Occipital lobe (tissue), 1 donor: ENCODE measurements at regions not wholly inside any gene's neighbourhood (a gene's known extent, or its start where the extent isn't known, plus 50 kb on each side); places are given as distances from the start of the nearest gene placed in this dataset.
A peak's percentile ranks its signal among the peaks of the same experiment; 100 is the strongest.
"Not testable (repeated sequence)": the region's sequence is repeated elsewhere in the genome, so short reads cannot be mapped to it uniquely, and the experiment has no call there.

Experiments used
- DNase-seq: peaks from one replicate; lab custom pipeline; 2025; lab: John Stamatoyannopoulos, UW

DNA sequence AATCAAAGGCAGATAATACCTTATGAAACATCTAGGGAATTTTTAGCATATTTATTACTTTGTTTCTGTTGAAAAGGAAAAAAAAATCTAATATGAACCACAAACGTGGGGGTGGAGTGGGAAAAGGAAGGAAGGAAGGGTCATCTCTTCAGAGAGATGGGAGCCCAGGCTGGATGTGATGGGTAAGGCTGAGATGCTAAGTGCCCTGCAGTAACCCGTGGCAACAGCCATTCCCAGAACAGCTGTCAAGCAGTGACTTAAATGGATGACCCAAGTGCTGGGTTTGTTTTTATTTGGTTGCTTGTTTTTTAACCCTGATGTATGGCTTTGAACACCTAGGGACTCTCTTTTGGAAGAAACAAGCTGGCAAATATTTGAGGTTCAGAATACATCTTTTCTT, 50.7 kb upstream of the KLF7 start:
- no peak for DNase-seq

DNA sequence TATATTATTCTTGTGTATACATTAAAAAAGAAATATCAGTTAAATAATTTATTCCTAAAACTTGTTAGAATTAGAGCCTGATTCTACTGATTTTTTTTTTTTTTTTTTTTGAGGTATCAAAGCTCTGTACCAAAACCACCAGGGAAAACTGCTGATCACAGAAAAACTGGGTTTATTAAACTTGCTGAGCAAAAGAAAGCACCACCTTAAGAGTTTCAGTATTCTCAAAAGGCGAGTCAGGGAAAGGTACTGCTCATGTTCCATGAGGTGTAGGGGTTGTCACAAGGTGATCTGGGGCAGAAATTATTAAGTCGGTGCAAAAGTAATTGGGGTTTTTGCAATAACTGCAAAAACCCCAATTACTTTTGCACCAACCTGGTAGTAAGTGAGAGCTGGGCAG, 51.7 kb upstream of the KLF7 start:
- no peak for DNase-seq

DNA sequence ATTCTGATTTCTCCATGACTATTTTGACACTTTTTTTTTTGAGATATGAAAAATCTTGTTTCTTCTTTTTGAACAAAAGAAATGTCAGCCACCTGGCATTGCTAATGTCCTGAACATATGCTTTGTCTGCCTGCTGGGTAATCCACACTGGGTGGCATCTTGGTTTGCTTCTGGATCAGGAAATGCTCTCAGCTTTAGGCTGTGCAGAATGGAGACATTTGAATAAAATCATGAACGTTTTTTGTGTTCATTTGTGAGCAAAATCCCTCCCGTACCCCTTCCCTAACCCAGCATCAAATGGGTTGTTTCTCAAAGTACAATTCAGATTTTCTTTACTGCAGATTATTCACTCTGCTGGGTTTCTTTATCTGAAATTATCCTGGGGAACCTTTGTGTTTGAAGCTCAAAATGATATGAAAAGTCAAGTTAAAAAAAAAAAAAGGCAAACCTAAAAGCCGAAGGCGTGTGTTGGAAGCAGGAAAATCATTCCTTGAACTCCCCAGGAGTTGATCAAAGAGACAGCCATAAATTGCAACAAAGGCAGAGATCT, 53.4 kb upstream of the KLF7 start:
- DNase-seq = no peak

DNA sequence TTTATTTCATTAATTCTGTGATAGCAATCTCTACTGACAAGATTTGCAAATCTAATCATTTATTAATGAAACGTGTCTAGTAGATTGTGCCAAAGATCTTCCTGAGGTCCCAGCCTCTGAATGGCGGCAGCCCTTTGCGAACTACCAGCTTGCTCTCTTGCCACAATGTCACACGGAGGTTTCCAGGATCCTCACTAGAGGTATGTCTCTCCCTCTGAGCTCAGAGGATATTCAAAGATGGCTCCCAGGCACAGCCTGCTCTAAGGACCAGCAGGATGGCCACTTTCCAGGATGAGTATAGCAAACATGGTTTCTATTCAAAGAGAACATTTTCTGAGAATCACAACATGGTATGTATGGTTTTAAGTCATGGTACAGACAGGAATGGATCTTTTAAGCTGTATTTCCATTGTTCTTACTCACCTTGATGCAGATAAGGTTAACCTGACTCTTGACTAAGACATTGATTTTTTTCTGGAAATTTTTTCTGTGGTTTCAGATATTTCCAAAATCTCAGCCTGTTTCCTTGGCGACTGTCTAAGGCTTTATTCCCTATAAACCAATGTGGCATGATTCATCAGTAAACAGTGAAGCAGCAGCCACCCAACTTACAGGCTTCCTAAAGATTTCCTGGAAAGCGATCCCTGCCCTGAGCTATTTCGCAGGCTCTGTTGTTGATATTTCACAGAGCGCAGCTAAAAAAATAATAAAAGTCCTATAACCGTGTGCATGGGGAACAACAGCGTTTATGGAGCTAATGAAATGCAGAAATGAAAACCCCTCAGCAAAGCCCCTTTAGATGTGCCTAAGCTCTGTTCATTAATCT, 54.1 kb upstream of the KLF7 start:
- DNase-seq = no peak

DNA sequence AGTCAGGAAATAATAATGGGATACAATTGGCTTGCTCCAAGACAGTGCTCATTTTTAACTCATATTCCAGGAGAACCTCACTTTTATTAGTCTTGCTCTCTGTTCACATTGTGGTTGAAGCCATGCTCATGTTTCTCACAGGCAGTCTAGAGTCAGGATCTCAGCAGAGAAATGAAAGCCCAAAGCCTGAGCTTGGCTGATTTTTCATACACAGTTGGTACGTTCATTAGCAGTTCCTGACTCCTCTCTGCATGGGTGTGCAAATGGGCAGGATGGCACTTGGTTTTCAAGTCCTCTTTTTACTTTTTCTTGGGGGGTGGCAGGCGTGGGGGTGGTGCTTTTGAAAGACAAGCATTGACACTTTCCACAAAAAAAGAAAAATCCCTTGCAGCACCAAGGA, 56.0 kb upstream of the KLF7 start:
- no peak for DNase-seq

DNA sequence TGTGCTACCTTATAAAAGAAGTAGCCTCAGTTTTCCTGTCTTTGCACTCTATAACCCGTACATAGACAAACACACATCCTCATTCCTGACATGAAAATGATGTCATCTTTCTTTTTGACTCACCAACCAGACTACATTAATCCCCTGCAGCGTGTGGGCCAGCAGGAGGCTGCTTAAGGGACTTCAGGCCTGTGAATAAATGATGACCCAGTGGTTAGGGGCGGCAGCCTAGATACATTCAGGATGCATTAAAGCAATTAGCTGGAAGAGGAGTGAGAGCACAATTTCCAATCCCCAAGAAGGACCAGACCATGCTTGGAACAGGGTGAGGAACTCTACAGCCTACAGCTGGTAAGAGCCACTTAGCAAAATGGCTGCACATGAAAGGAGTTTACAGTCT, 57.3 kb upstream of the KLF7 start:
- DNase-seq = no peak

DNA sequence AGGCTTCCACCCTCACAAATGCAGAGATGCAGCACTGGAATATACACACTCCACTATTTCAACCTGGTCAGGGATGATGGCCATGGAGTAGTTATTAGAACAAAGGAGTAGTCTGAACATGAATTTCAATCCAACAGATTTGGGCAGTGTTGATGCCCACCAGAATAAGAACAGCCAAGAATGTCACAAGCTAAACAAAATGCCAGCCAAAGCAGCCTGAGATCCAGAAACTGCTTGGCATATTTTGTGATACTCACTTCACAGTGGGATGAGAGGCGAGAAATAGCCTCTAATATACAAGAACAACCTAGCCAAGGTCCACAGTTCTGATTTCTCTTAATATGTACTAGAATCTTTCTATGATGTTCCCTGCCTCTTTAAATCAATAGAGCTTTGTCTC, 58.6 kb upstream of the KLF7 start:
- DNase-seq = no peak

DNA sequence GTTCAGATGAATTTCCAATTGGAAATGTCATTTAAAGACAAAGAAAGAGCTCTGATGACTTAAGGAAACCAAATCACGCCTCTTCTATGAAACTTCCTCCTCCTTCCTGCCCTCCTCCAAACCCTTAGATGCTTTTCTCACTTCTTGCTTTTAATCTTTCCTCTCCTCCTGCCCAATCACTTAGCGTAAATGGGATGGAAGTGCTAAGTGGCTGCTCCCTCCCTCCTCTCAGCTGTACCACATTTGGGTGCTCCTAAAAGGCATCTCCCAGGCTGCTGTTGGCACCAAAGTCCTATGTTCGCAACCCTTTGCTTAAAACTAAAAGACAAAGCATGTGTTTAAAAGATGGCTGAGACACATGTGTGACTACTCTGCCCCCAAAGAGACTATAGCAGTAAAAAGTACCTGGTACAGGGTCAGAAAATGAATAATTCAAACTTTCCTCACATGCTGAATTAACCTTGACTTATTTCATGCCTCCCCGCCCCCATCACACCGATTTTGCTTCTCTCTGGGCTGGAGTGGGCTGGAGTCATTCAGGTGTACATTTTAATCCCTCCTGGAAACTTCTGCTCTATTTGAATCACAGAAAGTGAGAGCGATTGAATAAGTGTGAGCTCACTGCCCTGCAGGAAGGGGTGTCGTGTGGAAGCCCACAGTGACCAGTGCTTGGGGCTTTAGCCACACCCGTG, 59.2 kb upstream of the KLF7 start:
- no peak for DNase-seq

DNA sequence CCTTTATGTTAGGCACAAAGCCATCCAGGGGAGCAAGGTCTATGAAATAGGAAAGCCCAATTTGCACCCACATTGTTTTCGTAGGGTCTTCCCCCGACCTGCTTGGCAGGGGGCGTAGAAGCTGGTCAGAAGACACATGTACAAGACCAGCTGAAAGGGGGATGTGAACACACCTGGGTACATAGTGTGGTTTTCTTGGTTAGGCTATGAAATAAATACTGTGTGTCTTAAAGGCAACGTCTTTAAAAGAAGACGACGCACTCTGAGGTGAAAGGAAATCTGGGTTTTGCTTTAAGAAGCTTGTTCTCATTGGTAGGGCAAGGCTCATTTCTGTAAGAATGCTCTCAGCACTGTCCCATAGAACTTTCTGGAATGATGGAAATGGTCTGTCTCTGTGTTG, 60.0 kb upstream of the KLF7 start:
- DNase-seq = no peak

DNA sequence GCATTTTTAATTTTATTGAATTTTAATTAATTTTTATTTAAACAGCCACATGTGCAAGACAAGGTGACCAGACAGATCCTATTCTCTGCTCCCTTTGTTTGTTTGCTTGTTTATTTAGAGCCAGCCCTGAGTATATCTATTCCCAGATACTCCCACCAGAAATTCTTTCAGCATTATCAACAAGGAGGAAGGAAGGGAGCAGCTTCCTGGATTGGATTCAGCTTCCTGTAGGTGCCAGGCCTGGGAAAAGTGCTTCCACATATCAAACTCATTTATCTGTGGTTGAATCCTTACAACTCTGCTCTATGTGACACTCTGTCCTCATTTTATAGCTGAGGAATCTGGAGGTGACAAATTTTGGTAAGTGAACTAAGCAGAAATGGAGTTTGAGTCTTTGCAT, 60.5 kb upstream of the KLF7 start:
- DNase-seq = no peak

DNA sequence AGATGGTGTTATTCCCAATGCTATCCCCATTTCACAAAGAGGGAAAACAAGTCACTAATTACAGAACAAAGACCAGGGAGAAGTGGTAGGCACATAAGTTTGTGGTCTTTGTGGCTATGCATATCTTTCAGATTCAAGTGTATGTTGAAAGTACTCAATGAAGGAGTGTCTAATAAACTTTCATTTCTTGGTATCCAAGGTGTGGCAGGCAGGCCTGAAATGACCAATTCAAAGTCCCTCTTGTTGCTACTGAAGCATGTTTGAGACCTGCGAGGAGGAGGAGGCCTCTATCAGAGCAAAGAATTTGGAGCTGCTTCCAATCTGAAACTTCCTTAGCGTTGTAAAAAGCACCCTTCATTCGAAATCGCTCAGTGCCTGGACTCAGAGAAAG, 60.9 kb upstream of the KLF7 start:
- no peak for DNase-seq

DNA sequence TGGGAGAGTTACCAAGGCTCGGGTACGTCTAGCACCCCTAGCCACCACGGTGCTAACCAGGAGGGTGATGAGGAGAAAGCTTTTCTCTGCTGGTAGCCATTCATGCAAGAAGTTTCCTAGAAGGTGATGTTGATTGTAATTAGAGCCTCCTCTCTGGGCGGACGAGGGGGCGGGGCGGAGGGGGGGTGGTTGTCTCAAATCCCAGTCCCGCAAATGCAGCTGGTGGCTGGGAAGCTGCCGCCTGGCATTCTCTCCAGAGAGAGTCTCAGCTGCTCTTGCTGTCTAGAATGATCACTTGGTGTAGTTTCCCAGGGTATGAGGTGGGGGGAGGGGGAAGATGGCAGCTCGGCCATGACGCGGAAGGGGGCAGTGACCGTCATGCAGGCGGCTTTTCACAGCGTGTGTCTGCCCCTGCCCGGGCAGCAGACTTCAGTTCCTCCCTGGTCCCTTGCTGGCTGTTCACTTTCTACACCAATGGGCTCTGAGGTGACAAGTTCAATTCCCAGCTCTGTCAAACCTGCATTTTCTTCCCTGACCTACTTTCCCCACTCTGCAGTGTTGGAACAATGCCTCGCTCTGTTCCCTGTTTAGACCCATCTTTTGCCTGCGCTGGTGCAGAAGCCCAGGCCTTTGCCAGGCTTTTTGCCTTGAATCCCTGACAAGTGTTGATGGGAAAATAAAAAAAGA, 61.5 kb upstream of the KLF7 start:
- DNase-seq = peak; percentile 80

DNA sequence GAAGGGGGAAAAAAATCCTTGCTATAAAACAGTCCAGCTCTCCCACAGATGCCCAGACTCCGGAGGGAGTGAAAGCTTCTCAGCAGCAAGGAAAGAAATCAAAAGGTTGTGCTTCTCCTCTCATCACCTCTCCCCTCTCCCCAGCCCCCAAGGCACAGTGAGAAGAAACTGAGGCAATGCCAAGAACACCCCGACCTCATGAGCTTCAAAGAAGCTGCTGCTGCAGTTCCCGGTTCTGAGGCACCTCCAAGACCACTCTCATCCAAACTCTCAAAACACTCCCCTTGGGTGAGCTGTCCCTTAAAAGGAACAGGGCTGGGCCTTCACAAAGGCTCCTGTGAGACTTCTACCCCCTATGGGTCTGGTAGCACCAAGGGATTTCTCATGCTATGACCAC, 62.0 kb upstream of the KLF7 start:
- no peak for DNase-seq

DNA sequence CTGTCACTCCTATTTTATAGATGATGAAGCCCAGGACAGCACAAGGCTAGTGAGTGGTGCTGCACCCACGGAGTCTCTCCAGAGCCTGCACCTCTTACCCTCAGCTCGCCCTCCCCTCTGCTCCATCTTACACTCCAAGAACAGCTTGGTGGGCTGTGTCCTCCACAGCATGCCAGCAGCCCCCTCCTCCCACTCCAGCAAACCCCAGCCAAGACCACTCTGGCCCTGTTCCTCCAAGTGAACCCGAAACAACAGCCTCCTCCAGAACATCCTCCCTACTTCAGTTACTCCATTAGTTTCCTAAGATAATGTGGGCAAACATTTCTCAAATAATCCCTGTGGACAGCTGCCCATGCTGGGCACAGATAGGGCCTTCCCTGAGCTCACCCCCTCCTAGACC, 62.7 kb upstream of the KLF7 start:
- DNase-seq = no peak

DNA sequence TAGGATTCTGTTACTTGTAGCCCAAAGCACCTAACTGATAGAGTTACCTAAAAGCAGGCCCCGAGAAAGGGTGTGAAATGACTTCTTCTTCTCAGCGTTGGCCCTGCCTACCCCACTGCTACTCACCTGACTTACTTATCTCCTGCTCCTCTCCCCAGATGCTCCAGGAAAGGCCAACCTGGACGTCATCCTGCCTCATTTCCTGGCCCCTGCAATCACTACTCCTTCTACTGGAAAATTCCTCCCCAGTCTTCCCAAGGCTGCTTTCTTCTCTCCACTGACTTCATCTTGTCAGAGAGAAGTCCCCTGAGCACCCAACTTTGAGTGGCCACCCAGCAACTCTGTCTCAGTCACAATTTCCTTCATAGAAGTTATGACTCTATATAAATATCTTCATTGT, 63.4 kb upstream of the KLF7 start:
- DNase-seq = no peak

DNA sequence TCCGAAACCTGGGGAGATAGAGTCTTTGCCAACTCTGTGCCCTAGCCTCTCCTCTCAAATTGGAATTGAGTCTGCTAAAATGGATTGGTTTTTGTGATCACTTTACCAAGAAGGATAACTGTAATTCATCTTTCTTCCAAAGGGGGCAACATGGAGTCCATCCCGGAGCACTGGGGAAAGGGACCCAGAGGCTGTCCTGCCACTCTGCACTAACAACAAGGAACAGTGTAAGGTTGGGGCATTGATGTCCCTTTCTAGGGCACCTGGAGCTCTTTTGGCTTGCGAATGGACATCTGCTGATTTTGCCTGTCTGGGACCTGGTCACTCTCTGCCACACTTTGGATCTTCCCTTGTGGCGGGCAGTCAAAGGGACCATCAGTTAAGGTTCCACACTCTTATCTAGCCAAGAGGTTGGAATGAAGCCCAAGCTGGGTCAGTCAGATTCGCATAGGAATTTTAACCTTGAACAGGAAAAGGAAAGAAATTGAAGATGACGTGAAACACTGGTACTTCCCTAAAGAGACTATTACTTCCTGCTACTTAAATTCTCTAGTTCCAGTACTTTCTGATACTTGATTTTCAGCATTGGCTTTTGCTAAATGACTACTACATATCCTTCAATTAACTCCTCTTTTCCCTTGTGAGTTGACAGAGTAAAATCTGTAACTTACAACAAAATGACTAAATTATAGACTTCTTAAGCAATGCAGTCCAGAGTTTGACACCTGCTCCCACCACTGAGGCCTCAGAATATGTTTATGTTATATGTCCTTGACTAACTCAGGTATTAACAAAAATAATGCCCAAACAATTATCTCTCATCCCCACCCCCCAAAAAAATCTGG, 64.7 kb upstream of the KLF7 start:
- no peak for DNase-seq

DNA sequence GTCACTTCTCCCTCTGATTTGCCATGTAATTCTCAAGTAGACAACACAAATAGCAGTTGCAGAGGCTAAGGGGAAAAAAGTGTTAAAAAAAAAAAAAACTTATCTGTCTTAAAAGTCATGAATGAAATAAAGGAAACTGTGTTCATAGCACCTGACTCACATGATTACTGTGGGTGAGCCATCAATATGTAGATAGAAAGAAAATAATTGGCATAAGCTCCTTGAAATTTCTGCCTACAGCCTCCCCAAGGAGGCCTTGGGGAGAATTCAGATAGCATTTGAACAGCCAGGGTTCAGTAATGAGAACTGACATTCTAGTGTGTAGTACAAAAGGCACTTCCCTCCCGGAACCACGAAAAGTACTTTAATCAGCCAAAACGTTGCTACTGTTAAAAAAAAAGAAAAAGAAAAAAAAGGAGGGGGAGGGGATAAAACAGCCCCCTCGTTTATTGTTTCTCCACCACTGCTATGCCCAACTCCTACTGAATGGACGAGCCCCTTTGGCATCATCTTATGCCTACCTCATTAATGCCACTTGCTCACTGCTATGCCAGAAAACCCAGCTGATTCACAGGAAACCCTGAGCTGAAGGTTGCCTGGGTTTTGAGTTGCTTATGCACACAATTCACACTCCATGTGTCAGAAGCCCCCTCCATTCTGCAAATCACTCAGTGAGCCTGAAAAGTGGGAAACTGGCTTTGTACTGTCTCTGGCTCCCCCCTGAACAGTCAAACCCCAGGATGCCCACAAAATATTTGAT, 65.5 kb upstream of the KLF7 start:
- no peak for DNase-seq

DNA sequence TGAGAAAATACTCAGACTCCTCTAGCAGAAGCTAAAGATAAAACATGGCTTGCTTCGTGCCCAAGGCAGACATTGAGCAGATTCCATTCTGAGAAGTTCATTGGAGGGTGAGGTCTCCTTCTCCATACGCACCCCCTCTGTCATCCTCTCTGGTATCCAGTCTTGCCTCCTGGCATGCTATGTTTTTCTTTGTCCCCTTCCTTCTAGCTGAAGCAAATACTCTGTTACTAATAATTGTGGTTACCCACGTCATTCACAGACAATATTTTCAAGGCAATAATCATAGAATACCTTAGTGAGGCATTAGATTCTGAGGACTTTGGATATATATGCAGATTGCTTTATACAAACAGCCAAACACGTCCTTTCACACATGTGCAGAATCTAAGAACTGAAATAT, 66.2 kb upstream of the KLF7 start:
- DNase-seq = no peak

DNA sequence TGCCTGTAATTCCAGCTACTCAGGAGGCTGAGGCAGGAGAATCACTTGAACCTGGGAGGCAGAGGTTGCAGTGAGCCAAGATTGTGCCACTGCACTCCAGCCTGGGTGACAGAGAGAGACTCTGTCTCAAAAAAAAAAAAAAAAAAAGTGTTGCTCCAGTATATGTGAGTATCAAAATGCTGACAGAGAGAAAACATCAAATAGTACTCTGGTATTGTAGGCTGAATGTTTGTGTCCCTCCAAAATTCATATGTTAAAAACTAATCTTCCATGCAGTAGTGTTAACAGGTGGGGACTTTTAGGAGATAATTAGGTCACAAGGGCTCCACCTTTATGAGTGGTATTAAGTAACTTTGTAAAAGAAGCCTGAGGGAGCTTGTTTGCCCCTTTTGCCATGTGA, 67.4 kb upstream of the KLF7 start:
- not testable (repeated sequence) for DNase-seq

DNA sequence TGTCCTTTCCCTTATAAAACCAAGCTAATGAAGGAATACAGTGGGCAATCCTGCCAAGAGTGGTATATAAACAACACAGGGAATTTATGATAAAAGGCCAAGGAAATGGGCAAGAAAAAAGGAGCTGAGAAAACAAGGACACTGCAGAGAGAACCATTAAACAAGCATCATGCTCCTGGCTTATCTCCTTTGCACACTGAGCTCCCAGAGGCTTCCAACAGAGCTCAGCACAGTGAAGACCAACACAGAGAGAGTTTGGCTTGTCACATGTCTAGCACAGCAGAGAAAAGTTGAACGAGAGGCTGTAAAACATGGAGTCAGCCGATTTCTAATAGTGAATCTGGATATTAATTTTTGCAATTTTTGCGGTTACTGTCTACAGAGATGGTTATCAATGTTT, 68.0 kb upstream of the KLF7 start:
- DNase-seq = no peak

DNA sequence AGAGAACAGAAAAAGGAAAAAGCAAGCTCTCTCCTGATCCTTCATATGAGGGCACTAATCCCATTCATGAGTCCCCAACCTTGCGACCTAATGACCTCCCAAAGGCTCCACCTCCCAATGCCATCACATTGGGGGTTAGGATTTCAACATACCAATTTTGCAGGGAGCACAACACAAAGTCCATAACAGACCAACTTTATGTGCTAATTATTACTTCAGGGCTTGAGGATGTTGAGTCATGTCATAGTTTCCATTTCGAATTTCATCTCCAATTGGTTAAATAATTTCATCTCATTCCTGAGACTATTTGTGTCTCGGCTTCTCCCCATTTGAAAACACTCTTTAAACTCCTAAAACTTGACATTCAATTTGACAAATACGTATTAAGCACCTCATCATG, 69.9 kb upstream of the KLF7 start:
- DNase-seq = no peak
